Hepatocyte (in vitro differentiated cells): ENCODE measurements at regions not wholly inside any gene's neighbourhood (a gene's known extent, or its start where the extent isn't known, plus 50 kb on each side); places are given as distances from the start of the nearest gene placed in this dataset.

Source experiments
- DNase-seq: peaks from one replicate; pipeline ENCODE4 v3.0.0-alpha.2; 2016; ENCODE audit warnings: low spot score
- H2AFZ ChIP-seq: fragments of 200-600 bp; sonication (generic); 2 replicates; pipeline ENCODE4 v1.6.0; 2016; ENCODE audit warnings: antibody characterized with exemption, mild to moderate bottlenecking
- H3K27ac ChIP-seq: fragments of 200-600 bp; sonication (generic); 2 replicates; pipeline ENCODE4 v1.5.1; 2016; ENCODE audit warnings: mild to moderate bottlenecking
- H3K27me3 ChIP-seq: fragments of 200-600 bp; sonication (generic); 2 replicates; pipeline ENCODE4 v1.6.1; 2016
- H3K36me3 ChIP-seq: fragments of 200-600 bp; sonication (generic); replicated peaks from 2 replicates; pipeline ENCODE4 v1.5.1; 2016; ENCODE audit warnings: low read depth; ENCODE audit not compliant: insufficient read depth
- H3K4me1 ChIP-seq: fragments of 200-600 bp; sonication (generic); 2 replicates; pipeline ENCODE4 v1.5.1; 2016; ENCODE audit warnings: mild to moderate bottlenecking, moderate library complexity; ENCODE audit not compliant: insufficient read depth
- H3K4me2 ChIP-seq: fragments of 200-600 bp; sonication (generic); 2 replicates; pipeline ENCODE4 v1.6.0; 2016
- H3K4me3 ChIP-seq: fragments of 200-600 bp; sonication (generic); 2 replicates; pipeline ENCODE4 v1.5.1; 2016; ENCODE audit warnings: mild to moderate bottlenecking
- H3K79me2 ChIP-seq: fragments of 200-600 bp; sonication (generic); 2 replicates; pipeline ENCODE4 v1.6.0; 2017; ENCODE audit warnings: mild to moderate bottlenecking
- H3K9me2 ChIP-seq: fragments of 200-600 bp; sonication (generic); replicated peaks from 2 replicates; pipeline ENCODE4 v1.6.0; 2017; ENCODE audit warnings: mild to moderate bottlenecking; ENCODE audit not compliant: insufficient read depth
- H3K9me3 ChIP-seq: fragments of 200-600 bp; sonication (generic); 2 replicates; pipeline ENCODE4 v1.5.1; 2016; ENCODE audit warnings: low read depth, mild to moderate bottlenecking
- H4K20me1 ChIP-seq: fragments of 200-600 bp; sonication (generic); 2 replicates; pipeline ENCODE4 v1.6.0; 2016; ENCODE audit warnings: mild to moderate bottlenecking; ENCODE audit not compliant: insufficient read depth, poor library complexity, severe bottlenecking
- EZH2 ChIP-seq: fragments of 200-600 bp; sonication (generic); IDR thresholded peaks from 2 replicates; pipeline ENCODE4 v1.6.1; 2016; ENCODE audit warnings: antibody characterized with exemption, mild to moderate bottlenecking, borderline replicate concordance
- EZH2phosphoT487 ChIP-seq: fragments of 200-600 bp; sonication (generic); IDR thresholded peaks from one replicate; pipeline ENCODE4 v1.6.1; 2018; ENCODE audit warnings: antibody characterized with exemption, mild to moderate bottlenecking, low read depth, moderate library complexity; ENCODE audit not compliant: unreplicated experiment, severe bottlenecking
- WGBS: methylation state at CpG from one replicate; pipeline ENCODE4 v1.1.6; 2016; ENCODE audit warnings: low lambda C conversion rate; ENCODE audit errors: missing lambda C conversion rate; 5-methylcytosine and 5-hydroxymethylcytosine counted together
- TF ChIP-seq, protein P1 (sequence below): fragments of 200-600 bp; sonication (generic); IDR thresholded peaks from 2 replicates; pipeline ENCODE4 v1.5.1; 2016; ENCODE audit warnings: antibody characterized with exemption, mild to moderate bottlenecking; ENCODE audit not compliant: poor library complexity

DNA sequence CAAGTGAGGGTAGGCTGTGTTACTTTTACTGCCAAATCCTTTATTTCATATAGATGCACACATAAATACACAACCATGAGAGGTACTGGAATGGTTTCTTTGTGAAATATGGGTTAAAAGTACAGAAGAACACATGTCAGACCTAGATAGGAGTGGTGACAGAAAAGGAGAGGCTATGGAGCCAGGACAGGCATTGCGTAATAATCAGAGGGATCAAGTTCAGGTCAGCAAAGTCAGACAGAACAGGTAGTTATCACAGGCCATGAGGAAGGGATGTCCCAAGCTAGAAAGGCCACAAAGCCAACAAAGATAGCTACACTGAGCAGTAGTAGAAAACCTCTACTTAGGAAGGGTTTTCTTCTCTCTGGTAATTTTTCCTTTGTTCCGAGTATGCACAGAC lies 272.6 kb downstream of the KCNN2 start:
- no peaks in the 10 kb centered on the region for H3K36me3 ChIP-seq
- no peak overlapping the region for H3K27ac ChIP-seq
- no peaks in the 10 kb centered on the region for H3K9me3 ChIP-seq
- no peak overlapping the region for H3K4me2 ChIP-seq
- H3K27me3 ChIP-seq = no peaks in the 10 kb centered on the region
- no peaks in the 10 kb centered on the region for H4K20me1 ChIP-seq
- H3K9me2 ChIP-seq = no peaks in the 10 kb centered on the region
- H3K4me1 ChIP-seq = no peaks in the 10 kb centered on the region
- H3K4me3 ChIP-seq = no peak overlapping the region
- H3K79me2 ChIP-seq = no peaks in the 10 kb centered on the region
- no peak overlapping the region for H2AFZ ChIP-seq
- 98% methylated on average over 2 of the region's 2 CpGs for WGBS
- DNase-seq = no peak
- TF ChIP-seq, protein P1, sequence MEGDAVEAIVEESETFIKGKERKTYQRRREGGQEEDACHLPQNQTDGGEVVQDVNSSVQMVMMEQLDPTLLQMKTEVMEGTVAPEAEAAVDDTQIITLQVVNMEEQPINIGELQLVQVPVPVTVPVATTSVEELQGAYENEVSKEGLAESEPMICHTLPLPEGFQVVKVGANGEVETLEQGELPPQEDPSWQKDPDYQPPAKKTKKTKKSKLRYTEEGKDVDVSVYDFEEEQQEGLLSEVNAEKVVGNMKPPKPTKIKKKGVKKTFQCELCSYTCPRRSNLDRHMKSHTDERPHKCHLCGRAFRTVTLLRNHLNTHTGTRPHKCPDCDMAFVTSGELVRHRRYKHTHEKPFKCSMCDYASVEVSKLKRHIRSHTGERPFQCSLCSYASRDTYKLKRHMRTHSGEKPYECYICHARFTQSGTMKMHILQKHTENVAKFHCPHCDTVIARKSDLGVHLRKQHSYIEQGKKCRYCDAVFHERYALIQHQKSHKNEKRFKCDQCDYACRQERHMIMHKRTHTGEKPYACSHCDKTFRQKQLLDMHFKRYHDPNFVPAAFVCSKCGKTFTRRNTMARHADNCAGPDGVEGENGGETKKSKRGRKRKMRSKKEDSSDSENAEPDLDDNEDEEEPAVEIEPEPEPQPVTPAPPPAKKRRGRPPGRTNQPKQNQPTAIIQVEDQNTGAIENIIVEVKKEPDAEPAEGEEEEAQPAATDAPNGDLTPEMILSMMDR = no peak
- TF ChIP-seq EZH2 (no peak), EZH2phosphoT487 (no peak)

DNA sequence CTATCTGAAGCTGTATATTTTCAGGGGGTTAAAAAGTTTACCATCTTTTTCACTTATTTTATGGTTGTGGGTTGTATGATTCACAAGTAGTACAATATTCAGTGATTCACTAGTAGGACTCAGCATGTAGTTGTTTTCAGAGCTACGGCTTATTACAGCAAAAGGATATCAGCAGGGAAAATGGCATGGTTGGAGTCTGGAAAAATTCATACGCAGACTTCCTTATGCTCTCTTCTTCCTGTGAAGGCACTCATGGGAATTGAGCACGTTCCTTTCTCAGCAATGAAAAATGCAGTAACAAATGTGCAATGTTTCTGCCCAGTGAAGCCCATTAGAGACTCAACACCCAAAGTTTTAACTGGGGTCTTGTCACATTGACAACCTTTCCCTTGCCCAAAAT lies 250.5 kb downstream of the KCNN2 start:
- Histone ChIP-seq H3K9me3 (no peaks in the 10 kb centered on the region), H3K9me2 (no peaks in the 10 kb centered on the region), H3K4me2 (no peak overlapping the region), H3K4me1 (no peaks in the 10 kb centered on the region), H3K4me3 (no peak overlapping the region), H3K27ac (no peak overlapping the region), H3K79me2 (no peaks in the 10 kb centered on the region), H3K27me3 (no peaks in the 10 kb centered on the region), H3K36me3 (no peaks in the 10 kb centered on the region), H2AFZ (no peak overlapping the region), H4K20me1 (no peaks in the 10 kb centered on the region)
- TF ChIP-seq, protein P1 = no peak
- no peak for TF ChIP-seq EZH2
- TF ChIP-seq EZH2phosphoT487 = no peak
- DNase-seq = no peak
- 89% methylated on average over 3 of the region's 3 CpGs for WGBS

DNA sequence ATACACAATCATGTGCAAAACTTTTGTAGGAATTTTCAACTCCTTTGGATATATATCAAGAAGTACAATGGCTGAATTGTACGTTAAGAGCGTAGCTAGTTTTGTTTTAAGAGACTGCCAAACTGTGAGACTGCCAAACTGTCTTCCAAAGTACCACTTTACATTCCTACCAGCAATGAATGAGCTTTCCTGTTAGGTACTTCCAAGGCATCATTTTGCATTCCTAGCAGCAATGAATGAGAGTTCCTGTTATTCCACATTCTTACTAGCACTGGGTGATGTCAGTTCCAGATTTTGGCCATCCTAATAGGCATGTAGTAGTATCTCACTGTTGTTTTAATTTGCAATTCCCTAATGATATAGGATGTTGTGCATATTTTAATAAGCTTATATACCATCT lies 219.3 kb downstream of the KCNN2 start:
- Histone ChIP-seq H3K9me3 (no peaks in the 10 kb centered on the region), H2AFZ (no peak overlapping the region), H3K79me2 (no peaks in the 10 kb centered on the region), H3K4me1 (no peaks in the 10 kb centered on the region), H3K27me3 (no peaks in the 10 kb centered on the region), H4K20me1 (no peaks in the 10 kb centered on the region), H3K27ac (no peak overlapping the region), H3K9me2 (no peaks in the 10 kb centered on the region), H3K4me3 (no peak overlapping the region), H3K4me2 (no peak overlapping the region), H3K36me3 (no peaks in the 10 kb centered on the region)
- DNase-seq = no peak
- TF ChIP-seq, protein P1 = no peak
- TF ChIP-seq EZH2 (no peak), EZH2phosphoT487 (no peak)
- WGBS = 65% methylated on average over 2 of the region's 2 CpGs

DNA sequence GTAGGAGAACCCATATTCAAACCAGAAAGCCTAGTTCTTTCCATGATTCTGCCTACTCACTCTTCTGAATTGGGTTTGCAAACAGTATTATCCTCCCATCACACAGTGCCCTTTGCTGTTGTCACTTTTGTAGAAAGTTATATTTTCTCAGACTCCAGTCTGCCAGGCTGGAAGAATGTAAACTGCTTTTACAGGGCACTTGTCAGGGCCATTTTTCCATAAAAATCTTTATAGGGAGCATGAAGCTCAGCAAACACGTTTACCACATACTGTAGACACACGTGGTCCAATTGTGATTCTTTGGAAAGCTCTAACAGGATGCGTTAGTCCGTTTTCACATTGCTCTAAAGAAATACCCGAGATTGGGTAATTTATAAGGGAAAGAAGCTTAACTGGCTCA lies 204.0 kb downstream of the KCNN2 start:
- H3K27ac ChIP-seq = no peak overlapping the region
- WGBS = 75% methylated on average over 5 of the region's 5 CpGs

More for the DNA sequence above, 204.0 kb downstream of the KCNN2 start:
- no peaks in the 10 kb centered on the region for H3K27me3 ChIP-seq
- no peaks in the 10 kb centered on the region for H4K20me1 ChIP-seq
- no peaks in the 10 kb centered on the region for H3K79me2 ChIP-seq
- H2AFZ ChIP-seq = no peak overlapping the region
- H3K9me2 ChIP-seq = no peaks in the 10 kb centered on the region
- H3K4me3 ChIP-seq = no peak overlapping the region
- DNase-seq = no peak
- H3K36me3 ChIP-seq = no peaks in the 10 kb centered on the region
- no peaks in the 10 kb centered on the region for H3K4me1 ChIP-seq
- no peaks in the 10 kb centered on the region for H3K9me3 ChIP-seq
- no peak overlapping the region for H3K4me2 ChIP-seq
- TF ChIP-seq, protein P1 = no peak
- no peak for TF ChIP-seq EZH2
- TF ChIP-seq EZH2phosphoT487 = no peak
